GM23338 (cell line): ENCODE measurements at regions not wholly inside any gene's neighbourhood (a gene's known extent, or its start where the extent isn't known, plus 50 kb on each side); places are given as distances from the start of the nearest gene placed in this dataset.
"Not testable (repeated sequence)": the region's sequence is repeated elsewhere in the genome, so short reads cannot be mapped to it uniquely, and the experiment has no call there.

ENCODE experiments used
- CREB1 ChIP-seq: fragments of 250-450 bp; sonication (Bioruptor Pico); IDR thresholded peaks from 2 replicates; pipeline ENCODE4 v1.5.0; 2020; ENCODE audit warnings: low read depth, mild to moderate bottlenecking, moderate library complexity
- CTCF ChIP-seq, 2 experiments: fragments of 200-600 bp in 1 of 2; sonication (generic) in 1 of 2; conservative IDR thresholded peaks; 2 replicates each; pipeline versions ENCODE4 v1.5.1 to v1.6.1; 2016 to 2017; ENCODE audit warnings: antibody characterized with exemption in 2 of 2, low read depth in 2 of 2, mild to moderate bottlenecking in 2 of 2, moderate library complexity in 1 of 2
- EZH2 ChIP-seq: fragments of 200-600 bp; sonication (generic); IDR thresholded peaks from one replicate; pipeline ENCODE4 v1.8.0; 2017; ENCODE audit warnings: antibody characterized with exemption, mild to moderate bottlenecking, low read depth; ENCODE audit not compliant: unreplicated experiment
- EZH2phosphoT487 ChIP-seq: fragments of 200-600 bp; sonication (generic); IDR thresholded peaks from one replicate; pipeline ENCODE4 v1.8.1; 2018; ENCODE audit warnings: antibody characterized with exemption; ENCODE audit not compliant: unreplicated experiment
- JUNB ChIP-seq: IDR thresholded peaks from one replicate; pipeline ENCODE4 v1.6.1; 2016; ENCODE audit warnings: antibody characterized with exemption; ENCODE audit not compliant: unreplicated experiment
- NANOG ChIP-seq: IDR thresholded peaks from 2 replicates; pipeline ENCODE4 v1.6.1; 2016; ENCODE audit warnings: antibody characterized with exemption, borderline replicate concordance
- POLR2AphosphoS5 ChIP-seq: IDR thresholded peaks from 2 replicates; pipeline ENCODE4 v1.6.1; 2016; ENCODE audit warnings: antibody characterized with exemption, low read depth
- REST ChIP-seq: IDR thresholded peaks from one replicate; pipeline ENCODE4 v1.6.1; 2018; ENCODE audit warnings: antibody characterized with exemption; ENCODE audit not compliant: unreplicated experiment

GRCh38 chr2:111301677-111302076 lies 181.0 kb downstream of the BCL2L11 start:
- TF ChIP-seq POLR2AphosphoS5; CTCF (conservative IDR thresholded peaks at IDR 0.05; ENCODE audit: low read depth in 2 of 2); EZH2; REST; CREB1 (CRISPR knock-in tag); EZH2phosphoT487; JUNB; NANOG: not testable (repeated sequence)
